Gastroesophageal sphincter (tissue), 4 donors: ENCODE measurements at regions not wholly inside any gene's neighbourhood (a gene's known extent, or its start where the extent isn't known, plus 50 kb on each side); places are given as distances from the start of the nearest gene placed in this dataset.

Source experiments
- ATAC-seq: fragments of 150-250 bp; one replicate; pipeline ENCODE4 v1.9.1; 2016; ENCODE audit warnings: mild to moderate bottlenecking, moderate library complexity
- H3K27ac ChIP-seq, 4 donors: fragments of 200-600 bp; sonication (generic) in 3 of 4; 1 replicate in 3 of 4; 2 replicates in 1 of 4; pipeline ENCODE4 v1.5.1; 2016 to 2019
- H3K27me3 ChIP-seq: fragments of 200-600 bp; sonication (generic); one replicate; pipeline ENCODE4 v1.5.1; 2019
- H3K36me3 ChIP-seq, 2 donors: fragments of 200-600 bp; sonication (generic); one replicate each; pipeline ENCODE4 v1.5.1; 2019; ENCODE audit warnings: control low read depth in 1 of 2
- H3K4me1 ChIP-seq, 3 donors: fragments of 200-600 bp; sonication (generic); 1 replicate in 2 of 3; 2 replicates in 1 of 3; pipeline ENCODE4 v1.5.1; 2016 to 2019; ENCODE audit warnings: control low read depth in 2 of 3
- H3K4me3 ChIP-seq, 2 donors: fragments of 200-600 bp; sonication (generic); one replicate each; pipeline ENCODE4 v1.5.1; 2019; ENCODE audit warnings: mild to moderate bottlenecking in 1 of 2, moderate library complexity in 1 of 2
- H3K9me3 ChIP-seq, 3 donors: fragments of 200-600 bp; sonication (generic); one replicate each; pipeline ENCODE4 v1.5.1; 2017 to 2019; ENCODE audit warnings: control low read depth in 2 of 3
- CTCF ChIP-seq, 4 experiments: fragments of 200-600 bp in 2 of 4; fragments of 450-650 bp in 2 of 4; sonication (generic) in 1 of 4; IDR thresholded peaks; one replicate each; pipeline ENCODE4 v1.5.1; 2017 to 2019; ENCODE audit warnings: antibody characterized with exemption in 4 of 4, mild to moderate bottlenecking in 2 of 4, moderate library complexity in 2 of 4
- EP300 ChIP-seq: sonication (generic); formaldehyde crosslinking; IDR thresholded peaks from one replicate; pipeline ENCODE4 v1.6.1; 2017; ENCODE audit warnings: antibody characterized with exemption, mild to moderate bottlenecking
- POLR2A ChIP-seq, 2 donors: fragments of 450-650 bp; IDR thresholded peaks; one replicate each; pipeline ENCODE4 v1.6.1; 2017; ENCODE audit warnings: antibody characterized with exemption in 2 of 2, mild to moderate bottlenecking in 2 of 2, moderate library complexity in 1 of 2
- POLR2AphosphoS5 ChIP-seq: sonication (generic); formaldehyde crosslinking; IDR thresholded peaks from one replicate; pipeline ENCODE4 v1.6.1; 2017; ENCODE audit warnings: antibody characterized with exemption
- WGBS, 2 donors: methylation state at CpG; one replicate each; pipeline ENCODE4 v1.1.5; 2018; ENCODE audit warnings: low coverage in 1 of 2; 5-methylcytosine and 5-hydroxymethylcytosine counted together

- TF ChIP-seq POLR2A (IDR thresholded peaks at IDR 0.05): no peak
- TF ChIP-seq CTCF (IDR thresholded peaks at IDR 0.05): no peak
- no peak for TF ChIP-seq POLR2AphosphoS5
- TF ChIP-seq EP300: no peak
- no peaks in the 10 kb centered on the region for H3K4me1 ChIP-seq
- no peaks in the 10 kb centered on the region for H3K9me3 ChIP-seq
- H3K36me3 ChIP-seq: no peaks in the 10 kb centered on the region
- ATAC-seq: no peak
- WGBS, 2 donors: 25 to 70% methylated on average over 3 to 4 of the region's 4 CpGs
- H3K27me3 ChIP-seq: peaks cover 6% of the 10 kb centered on the region
- H3K27ac ChIP-seq: no peak overlapping the region
- H3K4me3 ChIP-seq: no peak overlapping the region
Measured at GRCh38 chr2:7567646-7568045, 650.4 kb downstream of the RNF144A start.

- TF ChIP-seq POLR2AphosphoS5 (no peak), POLR2A (IDR thresholded peaks at IDR 0.05) (no peak), EP300 (no peak), CTCF (IDR thresholded peaks at IDR 0.05) (no peak)
- no peak for ATAC-seq
- H3K4me1 ChIP-seq: no peaks in the 10 kb centered on the region
- no peaks in the 10 kb centered on the region for H3K9me3 ChIP-seq
- WGBS, 2 donors: 50 to 83% methylated on average over 1 to 3 of the region's 3 CpGs
- peaks cover 11% of the 10 kb centered on the region for H3K27me3 ChIP-seq
- H3K4me3 ChIP-seq: no peak overlapping the region
- H3K27ac ChIP-seq: no peak overlapping the region
- no peaks in the 10 kb centered on the region for H3K36me3 ChIP-seq
Measured at GRCh38 chr2:7570247-7570646, 653.0 kb downstream of the RNF144A start.

- Histone ChIP-seq H3K36me3 (no peaks in the 10 kb centered on the region), H3K4me3 (no peak overlapping the region), H3K4me1 (no peaks in the 10 kb centered on the region), H3K27ac (no peak overlapping the region), H3K27me3 (peaks cover 7% of the 10 kb centered on the region), H3K9me3 (no peaks in the 10 kb centered on the region)
- no peak for TF ChIP-seq POLR2AphosphoS5
- TF ChIP-seq POLR2A (IDR thresholded peaks at IDR 0.05): no peak
- no peak for TF ChIP-seq CTCF (IDR thresholded peaks at IDR 0.05)
- no peak for TF ChIP-seq EP300
- ATAC-seq: no peak
- 94 to 100% methylated on average over 1 of the region's 1 CpG for WGBS, 2 donors
Measured at GRCh38 chr2:7571701-7572100, 654.5 kb downstream of the RNF144A start.

GRCh38 chr2:7572450-7572849, 655.2 kb downstream of the RNF144A start:
- TF ChIP-seq EP300 (no peak), POLR2A (IDR thresholded peaks at IDR 0.05) (no peak), CTCF (IDR thresholded peaks at IDR 0.05) (no peak), POLR2AphosphoS5 (no peak)
- Histone ChIP-seq H3K4me3 (no peak overlapping the region), H3K36me3 (no peaks in the 10 kb centered on the region), H3K4me1 (no peaks in the 10 kb centered on the region), H3K27me3 (peaks cover 7% of the 10 kb centered on the region), H3K27ac (no peak overlapping the region), H3K9me3 (peaks cover 0 to 2% (median 0%) of the 10 kb centered on the region in 3 donors)
- ATAC-seq: no peak
- 81 to 88% methylated on average over 3 to 5 of the region's 7 CpGs for WGBS, 2 donors

GRCh38 chr2:7573166-7573825, 656.1 kb downstream of the RNF144A start:
- Histone ChIP-seq H3K4me1 (no peaks in the 10 kb centered on the region), H3K9me3 (peaks cover 0 to 10% (median 0%) of the 10 kb centered on the region in 3 donors), H3K36me3 (no peaks in the 10 kb centered on the region), H3K27ac (no peak overlapping the region), H3K27me3 (peaks cover 7% of the 10 kb centered on the region), H3K4me3 (no peak overlapping the region)
- 51 to 60% methylated on average over 5 to 6 of the region's 6 CpGs for WGBS, 2 donors
- TF ChIP-seq EP300 (no peak), CTCF (IDR thresholded peaks at IDR 0.05) (no peak), POLR2AphosphoS5 (no peak)
- no peak for ATAC-seq
